WTC11 (cell line): ENCODE measurements at regions not wholly inside any gene's neighbourhood (a gene's known extent, or its start where the extent isn't known, plus 50 kb on each side); places are given as distances from the start of the nearest gene placed in this dataset.
"Not testable (repeated sequence)": the region's sequence is repeated elsewhere in the genome, so short reads cannot be mapped to it uniquely, and the experiment has no call there.

Experiments used
- ATAC-seq: fragments of 200-7000 bp; cut with Tn5 transposase; 2 replicates; pipeline ENCODE4 v1.10.0; 2021; ENCODE audit warnings: mild to moderate bottlenecking, moderate library complexity
- CTCF ChIA-PET: fragments of 300-600 bp; sonication (Branson Sonifier 250); formaldehyde crosslinking; loops from one replicate; lab custom pipeline; 2021; ENCODE audit warnings: antibody characterized with exemption; lab: Charles Lee
- POLR2A ChIA-PET: fragments of 350-600 bp; sonication (Branson Sonifier 250); formaldehyde crosslinking; loops from one replicate; lab custom pipeline; 2021; ENCODE audit warnings: antibody characterized with exemption; lab: Charles Lee
- DNase-seq: peaks from one replicate; pipeline ENCODE4 v3.0.0; 2021; ENCODE audit warnings: low spot score
- H3K27ac Mint-ChIP-seq: 2 replicates; pipeline ENCODE4 v1.8.0; 2021; ENCODE audit warnings: mixed read lengths
- H3K27me3 Mint-ChIP-seq: 2 replicates; pipeline ENCODE4 v1.8.0; 2021; ENCODE audit warnings: low read depth, mild to moderate bottlenecking, moderate library complexity, mixed read lengths
- H3K36me3 Mint-ChIP-seq: 2 replicates; pipeline ENCODE4 v1.8.0; 2021; ENCODE audit warnings: mixed read lengths
- H3K4me1 Mint-ChIP-seq: 2 replicates; pipeline ENCODE4 v1.8.0; 2022; ENCODE audit warnings: mixed read lengths
- H3K4me3 Mint-ChIP-seq: 2 replicates; pipeline ENCODE4 v1.8.0; 2021; ENCODE audit warnings: mild to moderate bottlenecking, moderate library complexity, mixed read lengths
- H3K9me3 Mint-ChIP-seq: 2 replicates; pipeline ENCODE4 v1.8.0; 2021; ENCODE audit warnings: mixed read lengths
- ARID4B ChIP-seq: sonication (generic); formaldehyde crosslinking; IDR thresholded peaks from 2 replicates; pipeline ENCODE4 v1.8.0; 2023; ENCODE audit warnings: missing genetic modification reagents, mild to moderate bottlenecking, borderline replicate concordance
- CBFB ChIP-seq: sonication (generic); formaldehyde crosslinking; IDR thresholded peaks from 2 replicates; pipeline ENCODE4 v1.8.1; 2022; ENCODE audit warnings: mild to moderate bottlenecking, low read depth, missing genetic modification reagents
- CTCF ChIP-seq: fragments of 200-600 bp; IDR thresholded peaks from 2 replicates; pipeline ENCODE4 v1.8.0; 2022; ENCODE audit warnings: antibody characterized with exemption
- E2F1 ChIP-seq: sonication (generic); formaldehyde crosslinking; IDR thresholded peaks from 2 replicates; pipeline ENCODE4 v1.8.0; 2022; ENCODE audit warnings: mild to moderate bottlenecking, missing genetic modification reagents
- FOXJ3 ChIP-seq: sonication (generic); formaldehyde crosslinking; IDR thresholded peaks from 2 replicates; pipeline ENCODE4 v1.9.0; 2021; ENCODE audit warnings: missing genetic modification reagents, mild to moderate bottlenecking, borderline replicate concordance
- PRDM15 ChIP-seq: sonication (generic); formaldehyde crosslinking; IDR thresholded peaks from 2 replicates; pipeline ENCODE4 v1.8.0; 2022; ENCODE audit warnings: missing genetic modification reagents
- SP1 ChIP-seq: sonication (generic); formaldehyde crosslinking; conservative IDR thresholded peaks from 2 replicates; pipeline ENCODE4 v1.8.1; 2022; ENCODE audit warnings: missing genetic modification reagents
- USF1 ChIP-seq: sonication (generic); formaldehyde crosslinking; IDR thresholded peaks from 2 replicates; pipeline ENCODE4 v1.8.0; 2022; ENCODE audit warnings: mild to moderate bottlenecking, missing genetic modification reagents
- ZNF219 ChIP-seq: sonication (generic); formaldehyde crosslinking; IDR thresholded peaks from 2 replicates; pipeline ENCODE4 v1.8.0; 2023; ENCODE audit warnings: missing genetic modification reagents, mild to moderate bottlenecking, borderline replicate concordance

- peaks cover 5% of the 10 kb centered on the region; the same call in 1 of the 2 replicates for H3K4me1 Mint-ChIP-seq
- no peak for DNase-seq
- H3K9me3 Mint-ChIP-seq: peaks cover 14% of the 10 kb centered on the region
- ATAC-seq: no peak
- ChIA-PET POLR2A (no interaction called here), CTCF (interaction anchor here (1.3 to 2.4 kb wide), 2 partner anchors 12 to 102 kb away, joined by 3 to 11 read pairs; no protein-coding TSS in a partner anchor)
- no peak overlapping the region for H3K27ac Mint-ChIP-seq
- no peak for TF ChIP-seq USF1 (CRISPR knock-in tag)
- no peak for TF ChIP-seq CBFB (CRISPR knock-in tag)
- no peak for TF ChIP-seq FOXJ3 (CRISPR knock-in tag)
- no peak for TF ChIP-seq PRDM15 (CRISPR knock-in tag)
- H3K36me3 Mint-ChIP-seq: peaks cover 2% of the 10 kb centered on the region
- no peak overlapping the region for H3K4me3 Mint-ChIP-seq
- H3K27me3 Mint-ChIP-seq: no peaks in the 10 kb centered on the region
Measured at GRCh38 chr9:91017245-91017644, 215.6 kb downstream of the SYK start.

GRCh38 chr9:91019871-91020270, 218.3 kb downstream of the SYK start:
- DNase-seq, POLR2A ChIA-PET, H3K9me3 Mint-ChIP-seq, H3K4me1 Mint-ChIP-seq, CTCF ChIA-PET, H3K4me3 Mint-ChIP-seq, H3K27ac Mint-ChIP-seq, H3K36me3 Mint-ChIP-seq, H3K27me3 Mint-ChIP-seq, ATAC-seq: not testable (repeated sequence)

- H3K9me3 Mint-ChIP-seq, DNase-seq, H3K36me3 Mint-ChIP-seq, ATAC-seq, H3K27ac Mint-ChIP-seq, H3K4me1 Mint-ChIP-seq, CTCF ChIA-PET, H3K4me3 Mint-ChIP-seq, POLR2A ChIA-PET, H3K27me3 Mint-ChIP-seq: not testable (repeated sequence)
Measured at GRCh38 chr9:91021656-91022055, 220.0 kb downstream of the SYK start.

- POLR2A ChIA-PET: no interaction called here
- TF ChIP-seq SP1 (CRISPR knock-in tag) (no peak), E2F1 (CRISPR knock-in tag) (no peak), PRDM15 (CRISPR knock-in tag) (no peak), CTCF (no peak), ARID4B (CRISPR knock-in tag) (no peak), ZNF219 (CRISPR knock-in tag) (no peak)
- no peaks in the 10 kb centered on the region for H3K4me1 Mint-ChIP-seq
- H3K27me3 Mint-ChIP-seq: no peaks in the 10 kb centered on the region; the same call in none of the 2 replicates
- CTCF ChIA-PET: interaction anchor here (0.8 to 1.1 kb wide), 2 partner anchors 19 to 109 kb away, joined by 3 read pairs; no protein-coding TSS in a partner anchor
- no peaks in the 10 kb centered on the region for H3K36me3 Mint-ChIP-seq
- H3K27ac Mint-ChIP-seq: no peak overlapping the region
- ATAC-seq (no peak; the same call in 1 of the 2 replicates), DNase-seq (no peak)
- H3K4me3 Mint-ChIP-seq: no peak overlapping the region
- H3K9me3 Mint-ChIP-seq: peaks cover 10% of the 10 kb centered on the region
Measured at GRCh38 chr9:91023741-91024140, 222.1 kb downstream of the SYK start.
